GM12891 (cell line): ENCODE measurements at regions not wholly inside any gene's neighbourhood (a gene's known extent, or its start where the extent isn't known, plus 50 kb on each side); places are given as distances from the start of the nearest gene placed in this dataset.

Experiments used
- PAX5 ChIP-seq: IDR thresholded peaks from 2 replicates; pipeline ENCODE4 v1.6.1; 2011; ENCODE audit warnings: low read length, moderate library complexity, mild to moderate bottlenecking; ENCODE audit not compliant: insufficient read depth, severe bottlenecking
- POLR2A ChIP-seq: IDR thresholded peaks from 2 replicates; pipeline ENCODE4 v1.6.1; 2011; ENCODE audit warnings: low read depth, low read length, control low read depth
- POLR2AphosphoS5 ChIP-seq: IDR thresholded peaks from 2 replicates; pipeline ENCODE4 v1.6.1; 2011; ENCODE audit warnings: low read depth, low read length, control low read depth
- POU2F2 ChIP-seq: IDR thresholded peaks from 2 replicates; pipeline ENCODE4 v1.6.1; 2011; ENCODE audit warnings: low read depth, mild to moderate bottlenecking, control low read depth, low read length, moderate library complexity
- TAF1 ChIP-seq: IDR thresholded peaks from 2 replicates; pipeline ENCODE4 v1.6.1; 2011; ENCODE audit warnings: low read depth, low read length, control low read depth

GRCh38 chr14:100674428-100674827, 52.3 kb upstream of the DLK1 start:
- TF ChIP-seq POLR2AphosphoS5 (no peak), POLR2A (no peak), PAX5 (no peak), TAF1 (no peak), POU2F2 (no peak)
